HG03108 (cell line): ENCODE measurements at regions not wholly inside any gene's neighbourhood (a gene's known extent, or its start where the extent isn't known, plus 50 kb on each side); places are given as distances from the start of the nearest gene placed in this dataset.
"Not testable (repeated sequence)": the region's sequence is repeated elsewhere in the genome, so short reads cannot be mapped to it uniquely, and the experiment has no call there.

Experiments used
- ATAC-seq: cut with Tn5 transposase; IDR thresholded peaks from one replicate; pipeline ENCODE4 v1.9.1; 2021; ENCODE audit warnings: moderate library complexity; ENCODE audit not compliant: unreplicated experiment

DNA sequence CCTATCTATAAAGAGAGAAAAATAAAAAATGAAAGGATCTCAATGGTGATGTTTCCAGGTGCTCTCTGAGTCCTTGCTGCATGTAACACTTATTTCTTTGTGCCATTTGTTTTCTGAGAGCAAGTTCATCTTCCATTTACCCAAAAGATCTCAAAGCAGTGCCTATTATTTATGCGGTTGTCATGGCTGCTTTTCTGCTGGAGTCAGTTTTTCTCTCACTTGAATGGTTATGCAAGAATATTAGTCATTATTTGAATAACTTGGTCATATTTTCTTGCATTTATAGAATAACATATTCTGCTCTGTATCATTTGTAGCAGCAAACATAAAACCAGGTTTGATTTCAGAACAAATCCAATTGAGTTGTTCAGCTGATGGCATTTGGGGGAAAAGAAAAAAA lies 141.8 kb upstream of the G2E3 start:
- no peak for ATAC-seq

- no peak for ATAC-seq
Observed at GRCh38 chr14:30417999-30418398, 141.0 kb upstream of the G2E3 start.

- ATAC-seq = no peak
Observed at GRCh38 chr14:30419037-30419436, 139.9 kb upstream of the G2E3 start.

DNA sequence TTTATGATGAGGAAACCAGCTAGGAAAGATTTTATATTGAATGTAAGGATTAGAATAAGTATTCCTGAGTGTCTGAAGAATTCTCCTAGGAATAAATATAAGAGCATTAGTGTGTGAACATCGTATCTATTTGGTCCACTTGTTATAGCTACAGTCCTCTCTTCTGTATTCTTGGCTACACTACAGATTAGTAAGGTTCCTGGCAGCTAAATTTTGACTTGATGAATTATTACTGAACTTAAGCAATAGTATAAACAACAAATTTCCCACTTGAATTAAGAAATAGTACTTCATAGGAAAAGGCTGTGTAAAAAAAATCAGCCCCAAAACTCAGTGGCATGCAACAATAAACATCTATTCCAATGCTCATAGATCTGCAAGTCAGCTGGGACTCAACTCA lies 138.4 kb upstream of the G2E3 start:
- no peak for ATAC-seq

- no peak for ATAC-seq
Observed at GRCh38 chr14:30426463-30426862, 132.5 kb upstream of the G2E3 start.

- no peak for ATAC-seq
Observed at GRCh38 chr14:30427401-30427800, 131.6 kb upstream of the G2E3 start.

- ATAC-seq = no peak
Observed at GRCh38 chr14:30427846-30428245, 131.1 kb upstream of the G2E3 start.

DNA sequence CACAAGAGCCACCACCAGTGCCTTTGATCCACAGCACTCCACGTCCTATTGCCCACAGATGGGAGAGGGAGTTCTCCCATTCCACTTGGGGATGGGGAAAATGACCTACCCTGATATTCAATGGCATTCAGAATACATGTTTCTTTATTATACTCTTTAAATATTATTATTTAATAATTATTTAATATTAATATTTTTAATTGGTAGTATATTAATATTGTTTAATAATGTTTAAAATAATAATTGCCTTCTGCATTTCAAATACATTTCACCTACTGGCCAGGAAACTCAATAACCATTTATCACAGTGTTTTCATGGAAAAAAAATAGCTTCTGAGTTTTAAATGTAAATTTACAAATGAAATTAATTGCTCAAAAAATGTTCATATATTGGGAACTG lies 127.4 kb upstream of the G2E3 start:
- no peak for ATAC-seq

DNA sequence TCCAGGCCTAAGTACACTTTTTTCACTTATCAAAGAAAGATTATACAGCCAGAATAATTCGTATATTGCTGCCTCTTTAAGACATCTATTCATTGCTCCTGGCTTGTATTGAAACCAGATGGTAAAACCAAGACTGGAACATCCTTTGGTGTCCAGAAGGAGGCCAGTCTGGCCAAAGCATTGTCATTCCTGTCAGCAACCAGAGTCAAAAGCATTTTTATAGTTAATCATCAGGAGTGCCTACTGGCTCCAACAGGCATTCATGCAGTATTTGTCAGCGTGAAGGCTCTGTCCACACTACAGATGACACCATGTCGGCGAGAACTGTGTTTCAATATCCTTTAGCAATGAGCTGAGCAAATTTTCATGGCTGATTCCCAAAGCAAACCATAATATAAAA lies 118.0 kb upstream of the G2E3 start:
- ATAC-seq = no peak

GRCh38 chr14:30443368-30444007 lies 115.5 kb upstream of the G2E3 start:
- ATAC-seq = no peak

- ATAC-seq = no peak
Observed at GRCh38 chr14:30444451-30444850, 114.5 kb upstream of the G2E3 start.

GRCh38 chr14:30445011-30445793 lies 113.8 kb upstream of the G2E3 start:
- ATAC-seq = no peak

DNA sequence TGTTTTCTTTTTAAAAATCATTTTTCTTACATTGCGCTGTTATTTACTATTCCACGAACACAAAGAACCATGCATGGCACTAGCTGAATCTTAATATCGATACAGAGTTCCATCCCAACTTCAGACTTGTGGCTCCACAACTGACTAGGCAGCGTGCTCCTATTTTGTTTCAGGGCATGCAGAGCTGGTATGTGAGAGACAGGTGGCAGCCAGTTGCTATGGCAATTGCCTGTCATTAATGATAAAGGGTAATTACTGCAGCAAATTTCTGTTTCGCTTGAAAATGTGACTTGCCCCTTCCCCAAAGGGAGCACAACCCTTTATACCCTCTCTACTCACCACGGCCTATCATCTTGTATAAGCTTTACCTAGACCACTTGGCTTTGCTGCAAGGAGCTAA lies 113.1 kb upstream of the G2E3 start:
- ATAC-seq = no peak

DNA sequence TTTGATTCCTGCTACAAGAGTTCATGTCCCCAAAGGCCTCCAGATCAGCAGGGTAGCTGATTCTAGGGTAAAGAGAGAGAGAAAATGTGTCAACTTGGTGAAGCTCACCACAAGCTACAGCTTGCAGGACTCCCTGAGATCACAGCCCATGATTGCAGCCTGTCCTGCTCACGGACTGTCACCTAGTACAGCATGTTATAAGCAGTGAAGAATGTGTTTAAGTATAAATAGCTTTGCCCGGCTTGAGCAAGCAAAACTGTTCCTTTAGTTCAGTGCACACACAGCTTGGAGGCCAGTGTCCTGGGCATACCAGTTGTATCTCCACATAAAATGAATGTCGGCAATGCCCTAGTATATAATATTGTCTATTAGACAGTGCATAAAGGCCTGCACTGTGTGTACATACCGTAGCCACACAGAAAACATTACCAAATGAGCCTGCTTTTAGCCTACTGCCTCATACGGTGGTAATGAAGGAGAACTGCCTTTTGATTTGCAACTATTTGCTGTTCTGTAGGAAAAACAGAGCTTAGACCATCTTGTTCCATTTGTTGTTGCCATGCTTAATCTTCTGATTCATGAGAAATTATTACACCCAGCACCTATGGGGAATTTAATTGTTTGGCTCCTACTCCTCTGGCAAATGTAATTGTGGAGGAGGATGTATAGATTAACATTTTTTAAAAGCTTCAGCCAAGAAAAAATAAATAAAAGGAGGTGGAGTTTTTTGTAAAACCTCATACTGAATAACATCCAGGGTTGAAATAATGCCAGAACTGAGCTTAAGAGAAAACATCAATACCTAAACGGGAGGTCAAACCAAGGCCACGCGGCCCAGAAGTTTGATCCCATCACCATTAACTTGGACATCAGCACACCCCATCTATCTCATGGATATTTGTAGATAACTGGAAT lies 108.1 kb upstream of the G2E3 start:
- no peak for ATAC-seq

GRCh38 chr14:30456296-30456695 lies 102.7 kb upstream of the G2E3 start:
- ATAC-seq = no peak

DNA sequence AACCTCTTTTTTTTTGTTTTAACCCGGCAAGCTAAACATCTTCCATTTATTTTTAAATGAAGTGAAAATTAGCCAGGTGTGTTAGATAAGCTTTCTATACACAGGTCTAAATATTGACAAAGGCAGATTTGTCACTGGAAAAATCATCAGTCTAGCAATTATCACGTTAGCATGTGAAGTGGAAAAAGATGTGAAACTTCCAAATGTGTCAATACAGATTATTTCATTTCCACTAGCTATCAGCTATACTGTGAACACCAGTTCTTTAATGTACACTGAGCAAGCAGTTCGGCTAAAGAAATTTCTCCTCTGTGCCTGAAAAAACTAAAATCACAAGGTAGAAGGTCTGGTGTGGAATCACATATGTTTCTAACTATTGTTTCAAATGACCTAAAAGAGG lies 96.6 kb upstream of the G2E3 start:
- no peak for ATAC-seq

GRCh38 chr14:30464481-30464880 lies 94.5 kb upstream of the G2E3 start:
- ATAC-seq = no peak

- no peak for ATAC-seq
Observed at GRCh38 chr14:30468354-30468753, 90.6 kb upstream of the G2E3 start.

GRCh38 chr14:30471980-30472379 lies 87.0 kb upstream of the G2E3 start:
- ATAC-seq = no peak

- not testable (repeated sequence) for ATAC-seq
Observed at GRCh38 chr14:30473846-30474696, 84.9 kb upstream of the G2E3 start.

DNA sequence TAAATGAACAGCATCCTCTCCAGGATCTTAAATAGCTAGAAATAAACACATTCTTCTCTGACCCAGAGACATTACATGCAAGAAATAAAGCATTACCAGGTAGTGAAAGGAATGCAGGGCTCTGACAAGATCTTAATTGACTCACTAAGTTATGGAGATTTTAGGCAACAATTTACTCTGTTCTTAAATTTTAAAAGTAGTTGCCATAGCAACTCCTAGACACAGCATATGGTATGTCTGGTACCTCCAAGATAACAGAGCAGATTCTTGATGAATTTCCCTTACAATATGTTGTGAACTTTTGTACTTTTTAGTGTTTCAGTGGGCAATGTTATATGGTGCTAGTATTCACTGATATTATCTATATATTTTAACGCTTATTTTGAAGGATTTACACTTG lies 76.7 kb upstream of the G2E3 start:
- no peak for ATAC-seq
